NB4 (cell line): ENCODE measurements at regions not wholly inside any gene's neighbourhood (a gene's known extent, or its start where the extent isn't known, plus 50 kb on each side); places are given as distances from the start of the nearest gene placed in this dataset.

Source experiments
- CTCF ChIP-seq: IDR thresholded peaks from one replicate; pipeline ENCODE4 v1.5.1; 2012; ENCODE audit warnings: low read depth, low read length
- MYC ChIP-seq: IDR thresholded peaks from 2 replicates; pipeline ENCODE4 v1.6.1; 2011; ENCODE audit warnings: low read depth, low read length
- POLR2A ChIP-seq: IDR thresholded peaks from 2 replicates; pipeline ENCODE4 v1.6.1; 2011; ENCODE audit warnings: mild to moderate bottlenecking; ENCODE audit not compliant: insufficient read length; ENCODE audit errors: extremely low read depth
- TF ChIP-seq, protein P1 (sequence below): IDR thresholded peaks from 2 replicates; pipeline ENCODE4 v1.6.1; 2011; ENCODE audit warnings: low read depth, low read length

DNA sequence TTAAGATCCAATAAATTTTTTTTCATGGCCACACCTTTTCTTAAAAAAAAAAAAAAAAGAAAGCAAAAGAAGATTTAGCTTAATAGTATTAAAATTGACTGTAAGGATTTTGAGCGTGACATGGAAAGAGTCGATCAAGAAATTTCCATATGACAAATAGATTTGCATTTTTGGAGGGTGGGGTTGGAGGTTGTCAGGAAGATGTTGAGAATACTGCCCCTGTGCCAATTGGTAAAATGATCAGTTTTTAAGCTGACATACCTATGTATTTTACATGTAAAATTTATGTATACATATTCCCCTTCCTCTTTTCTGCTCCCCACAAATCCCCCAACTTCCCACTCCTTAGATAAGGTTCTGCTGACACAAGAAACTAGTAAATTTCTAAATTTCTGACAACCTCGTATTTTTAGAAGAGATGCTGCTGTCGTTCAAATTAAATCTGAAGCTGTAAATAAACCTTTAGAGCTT lies 520.9 kb downstream of the CD83 start:
- no peak for TF ChIP-seq CTCF
- TF ChIP-seq, protein P1, sequence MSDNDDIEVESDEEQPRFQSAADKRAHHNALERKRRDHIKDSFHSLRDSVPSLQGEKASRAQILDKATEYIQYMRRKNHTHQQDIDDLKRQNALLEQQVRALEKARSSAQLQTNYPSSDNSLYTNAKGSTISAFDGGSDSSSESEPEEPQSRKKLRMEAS, result no peak
- TF ChIP-seq POLR2A, result no peak
- no peak for TF ChIP-seq MYC
